AG04449 (cell line): ENCODE measurements at regions not wholly inside any gene's neighbourhood (a gene's known extent, or its start where the extent isn't known, plus 50 kb on each side); places are given as distances from the start of the nearest gene placed in this dataset.

Experiments
- CTCF ChIA-PET: fragments of 350-600 bp; formaldehyde crosslinking; extraction: SDS; loops from one replicate; lab custom pipeline; 2021; ENCODE audit warnings: antibody characterized with exemption; lab: Yijun Ruan, JAX
- POLR2A ChIA-PET: fragments of 400-600, 350-600 bp; formaldehyde crosslinking; extraction: SDS; loops from one replicate; lab custom pipeline; 2020; ENCODE audit warnings: antibody characterized with exemption, inconsistent platforms; lab: Yijun Ruan, JAX
- DNase-seq: peaks from one replicate; pipeline ENCODE4 v3.0.0-alpha.2; 2010; ENCODE audit warnings: low read depth, low spot score
- H3K4me3 ChIP-seq: 2 replicates; pipeline ENCODE4 v1.5.1; 2011; ENCODE audit warnings: low read depth, mild to moderate bottlenecking, control low read depth, low read length
- CTCF ChIP-seq: IDR thresholded peaks from one replicate; pipeline ENCODE4 v1.5.1; 2011; ENCODE audit warnings: mild to moderate bottlenecking, moderate library complexity, low read length, control low read depth, inconsistent platforms; ENCODE audit not compliant: insufficient read depth; ENCODE audit errors: missing control alignments

- ChIA-PET CTCF (no interaction called here), POLR2A (interaction anchor here (0.6 kb wide), 1 partner anchor 9 kb away, joined by 4 read pairs; no protein-coding TSS in a partner anchor)
- peak overlapping the region; percentile 6; the same call in 1 of the 2 replicates for H3K4me3 ChIP-seq
- peak; percentile 84 for DNase-seq
- no peak for TF ChIP-seq CTCF
Measured at GRCh38 chr2:18299423-18300212, 260.8 kb downstream of the RDH14 start.

GRCh38 chr2:18297534-18298058 lies 262.9 kb downstream of the RDH14 start:
- no peak for DNase-seq
- TF ChIP-seq CTCF: no peak
- H3K4me3 ChIP-seq: no peak overlapping the region
- CTCF ChIA-PET: interaction anchor here (1.0 kb wide), 1 partner anchor 80 kb away, joined by 3 read pairs; no protein-coding TSS in a partner anchor
- POLR2A ChIA-PET: no interaction called here

- no peak overlapping the region for H3K4me3 ChIP-seq
- CTCF ChIA-PET: interaction anchor here (0.8 kb wide), 1 partner anchor 12 kb away, joined by 3 read pairs; no protein-coding TSS in a partner anchor
- POLR2A ChIA-PET: no interaction called here
- no peak for DNase-seq
- TF ChIP-seq CTCF: no peak
Measured at GRCh38 chr2:18290386-18290785, 270.1 kb downstream of the RDH14 start.

- DNase-seq: no peak
- CTCF ChIA-PET: no interaction called here
- no peak overlapping the region for H3K4me3 ChIP-seq
- TF ChIP-seq CTCF: no peak
- POLR2A ChIA-PET: no interaction called here
Measured at GRCh38 chr2:18286897-18287296, 273.6 kb downstream of the RDH14 start.

- ChIA-PET POLR2A (no interaction called here), CTCF (no interaction called here)
- no peak overlapping the region for H3K4me3 ChIP-seq
- no peak for DNase-seq
- TF ChIP-seq CTCF: no peak
Measured at GRCh38 chr2:18284331-18284730, 276.1 kb downstream of the RDH14 start.

GRCh38 chr2:18282026-18282425 lies 278.4 kb downstream of the RDH14 start:
- no peak overlapping the region for H3K4me3 ChIP-seq
- TF ChIP-seq CTCF: no peak
- ChIA-PET POLR2A (no interaction called here), CTCF (no interaction called here)
- no peak for DNase-seq
